ENCODE measurements at regions not wholly inside any gene's neighbourhood (a gene's known extent, or its start where the extent isn't known, plus 50 kb on each side); places are given as distances from the start of the nearest gene placed in this dataset.

- no peak for DNase-seq (ENCODE audit: low read depth in 1 of 2, low spot score in 1 of 2)
- Histone ChIP-seq H3K36me3 (no peaks in the 10 kb centered on the region), H3K4me3 (no peak overlapping the region), H3K27ac (no peak overlapping the region), H3K4me1 (ENCODE audit: low read depth) (no peaks in the 10 kb centered on the region), H3K9me3 (ENCODE audit: low read depth) (no peaks in the 10 kb centered on the region), H3K27me3 (no peaks in the 10 kb centered on the region)
- TF ChIP-seq CTCF (IDR thresholded peaks at IDR 0.05; ENCODE audit: low read depth, low read length) = no peak
These were observed 83.0 kb downstream of the RIPK4 start for GRCh38 chr21:41683815-41684214.

GRCh38 chr21:41682719-41683179 is 84.1 kb downstream of the RIPK4 start:
- no peak for DNase-seq (ENCODE audit: low read depth in 1 of 2, low spot score in 1 of 2)
- Histone ChIP-seq H3K36me3 (no peaks in the 10 kb centered on the region), H3K27me3 (no peaks in the 10 kb centered on the region), H3K9me3 (ENCODE audit: low read depth) (no peaks in the 10 kb centered on the region), H3K4me3 (no peak overlapping the region), H3K4me1 (ENCODE audit: low read depth) (no peaks in the 10 kb centered on the region), H3K27ac (no peak overlapping the region)
- no peak for TF ChIP-seq CTCF (IDR thresholded peaks at IDR 0.05; ENCODE audit: low read depth, low read length)

- H3K4me3 ChIP-seq = no peak overlapping the region
- no peak for DNase-seq (ENCODE audit: low read depth in 1 of 2, low spot score in 1 of 2)
- no peaks in the 10 kb centered on the region for H3K36me3 ChIP-seq
- H3K9me3 ChIP-seq (ENCODE audit: low read depth) = no peaks in the 10 kb centered on the region
- no peak overlapping the region for H3K27ac ChIP-seq
- H3K27me3 ChIP-seq = no peaks in the 10 kb centered on the region
- no peak for TF ChIP-seq CTCF (IDR thresholded peaks at IDR 0.05; ENCODE audit: low read depth, low read length)
- H3K4me1 ChIP-seq (ENCODE audit: low read depth) = no peaks in the 10 kb centered on the region
These were observed 84.7 kb downstream of the RIPK4 start for GRCh38 chr21:41681939-41682718.

GRCh38 chr21:41681348-41681801 is 85.5 kb downstream of the RIPK4 start:
- no peak for TF ChIP-seq CTCF (IDR thresholded peaks at IDR 0.05; ENCODE audit: low read depth, low read length)
- DNase-seq (ENCODE audit: low read depth in 1 of 2, low spot score in 1 of 2) = no peak
- H3K36me3 ChIP-seq = no peaks in the 10 kb centered on the region
- H3K9me3 ChIP-seq (ENCODE audit: low read depth) = no peaks in the 10 kb centered on the region
- H3K4me3 ChIP-seq = no peak overlapping the region
- H3K27me3 ChIP-seq = no peaks in the 10 kb centered on the region
- H3K4me1 ChIP-seq (ENCODE audit: low read depth) = no peaks in the 10 kb centered on the region
- H3K27ac ChIP-seq = no peak overlapping the region

GRCh38 chr21:41680444-41681347 is 86.2 kb downstream of the RIPK4 start:
- TF ChIP-seq CTCF (IDR thresholded peaks at IDR 0.05; ENCODE audit: low read depth, low read length) = no peak
- no peaks in the 10 kb centered on the region for H3K36me3 ChIP-seq
- H3K4me3 ChIP-seq = no peak overlapping the region
- no peaks in the 10 kb centered on the region for H3K27me3 ChIP-seq
- no peak overlapping the region for H3K27ac ChIP-seq
- no peaks in the 10 kb centered on the region for H3K9me3 ChIP-seq (ENCODE audit: low read depth)
- DNase-seq (ENCODE audit: low read depth in 1 of 2, low spot score in 1 of 2) = no peak
- no peaks in the 10 kb centered on the region for H3K4me1 ChIP-seq (ENCODE audit: low read depth)

All from cardiac muscle cell (in vitro differentiated cells and primary cell).